HG03439 (cell line): ENCODE measurements at regions not wholly inside any gene's neighbourhood (a gene's known extent, or its start where the extent isn't known, plus 50 kb on each side); places are given as distances from the start of the nearest gene placed in this dataset.

Source experiments
- ATAC-seq: cut with Tn5 transposase; IDR thresholded peaks from one replicate; pipeline ENCODE4 v1.9.1; 2021; ENCODE audit warnings: mild to moderate bottlenecking, moderate library complexity; ENCODE audit not compliant: unreplicated experiment

GRCh38 chr2:117492209-117492851 lies 322.2 kb upstream of the DDX18 start:
- ATAC-seq: no peak

- no peak for ATAC-seq
Measured at GRCh38 chr2:117500721-117501120, 313.8 kb upstream of the DDX18 start.

GRCh38 chr2:117502121-117502520 lies 312.4 kb upstream of the DDX18 start:
- no peak for ATAC-seq

- ATAC-seq: no peak
Measured at GRCh38 chr2:117512307-117512706, 302.2 kb upstream of the DDX18 start.

GRCh38 chr2:117514371-117514770 lies 300.1 kb upstream of the DDX18 start:
- ATAC-seq: no peak

GRCh38 chr2:117519238-117519637 lies 295.3 kb upstream of the DDX18 start:
- ATAC-seq: no peak

GRCh38 chr2:117519721-117520120 lies 294.8 kb upstream of the DDX18 start:
- ATAC-seq: no peak

GRCh38 chr2:117523267-117523666 lies 291.2 kb upstream of the DDX18 start:
- no peak for ATAC-seq

GRCh38 chr2:117523711-117524238 lies 290.7 kb upstream of the DDX18 start:
- no peak for ATAC-seq

GRCh38 chr2:117536139-117536538 lies 278.4 kb upstream of the DDX18 start:
- no peak for ATAC-seq

GRCh38 chr2:117537032-117537431 lies 277.5 kb upstream of the DDX18 start:
- no peak for ATAC-seq

GRCh38 chr2:117551858-117552257 lies 262.6 kb upstream of the DDX18 start:
- no peak for ATAC-seq

GRCh38 chr2:117553448-117553847 lies 261.0 kb upstream of the DDX18 start:
- no peak for ATAC-seq

GRCh38 chr2:117555965-117556364 lies 258.5 kb upstream of the DDX18 start:
- no peak for ATAC-seq

GRCh38 chr2:117557626-117558025 lies 256.9 kb upstream of the DDX18 start:
- ATAC-seq: no peak

GRCh38 chr2:117562654-117563053 lies 251.8 kb upstream of the DDX18 start:
- no peak for ATAC-seq

GRCh38 chr2:117571590-117572349 lies 242.7 kb upstream of the DDX18 start:
- ATAC-seq: no peak

GRCh38 chr2:117587310-117587709 lies 227.2 kb upstream of the DDX18 start:
- ATAC-seq: no peak

- no peak for ATAC-seq
Measured at GRCh38 chr2:117603060-117603459, 211.4 kb upstream of the DDX18 start.

- ATAC-seq: no peak
Measured at GRCh38 chr2:117603567-117603966, 210.9 kb upstream of the DDX18 start.

GRCh38 chr2:117607202-117607601 lies 207.3 kb upstream of the DDX18 start:
- no peak for ATAC-seq

- ATAC-seq: no peak
Measured at GRCh38 chr2:117613101-117613500, 201.4 kb upstream of the DDX18 start.
